ENCODE measurements at regions not wholly inside any gene's neighbourhood (a gene's known extent, or its start where the extent isn't known, plus 50 kb on each side); places are given as distances from the start of the nearest gene placed in this dataset.
"Not testable (repeated sequence)": the region's sequence is repeated elsewhere in the genome, so short reads cannot be mapped to it uniquely, and the experiment has no call there.

- TF ChIP-seq, protein P1, sequence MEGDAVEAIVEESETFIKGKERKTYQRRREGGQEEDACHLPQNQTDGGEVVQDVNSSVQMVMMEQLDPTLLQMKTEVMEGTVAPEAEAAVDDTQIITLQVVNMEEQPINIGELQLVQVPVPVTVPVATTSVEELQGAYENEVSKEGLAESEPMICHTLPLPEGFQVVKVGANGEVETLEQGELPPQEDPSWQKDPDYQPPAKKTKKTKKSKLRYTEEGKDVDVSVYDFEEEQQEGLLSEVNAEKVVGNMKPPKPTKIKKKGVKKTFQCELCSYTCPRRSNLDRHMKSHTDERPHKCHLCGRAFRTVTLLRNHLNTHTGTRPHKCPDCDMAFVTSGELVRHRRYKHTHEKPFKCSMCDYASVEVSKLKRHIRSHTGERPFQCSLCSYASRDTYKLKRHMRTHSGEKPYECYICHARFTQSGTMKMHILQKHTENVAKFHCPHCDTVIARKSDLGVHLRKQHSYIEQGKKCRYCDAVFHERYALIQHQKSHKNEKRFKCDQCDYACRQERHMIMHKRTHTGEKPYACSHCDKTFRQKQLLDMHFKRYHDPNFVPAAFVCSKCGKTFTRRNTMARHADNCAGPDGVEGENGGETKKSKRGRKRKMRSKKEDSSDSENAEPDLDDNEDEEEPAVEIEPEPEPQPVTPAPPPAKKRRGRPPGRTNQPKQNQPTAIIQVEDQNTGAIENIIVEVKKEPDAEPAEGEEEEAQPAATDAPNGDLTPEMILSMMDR (IDR thresholded peaks at IDR 0.05 in 2 of 3, conservative IDR thresholded peaks at IDR 0.05 in 1 of 3; ENCODE audit: control insufficient read depth in 2 of 3, extremely low read depth in 1 of 3, insufficient read depth in 1 of 3, low read depth in 3 of 3, low read length in 3 of 3): not testable (repeated sequence)
- not testable (repeated sequence) for TF ChIP-seq SRF (IDR thresholded peaks at IDR 0.05; ENCODE audit: low read depth in 2 of 2, low read length in 2 of 2); POLR2A (IDR thresholded peaks at IDR 0.05; ENCODE audit: low read depth, low read length); BHLHE40 (IDR thresholded peaks at IDR 0.05; ENCODE audit: borderline replicate concordance in 1 of 2, low read depth in 2 of 2, low read length in 1 of 2); TCF7 (IDR thresholded peaks at IDR 0.05; ENCODE audit: borderline replicate concordance); GABPA (IDR thresholded peaks at IDR 0.05; ENCODE audit: low read depth); POLR2AphosphoS5 (IDR thresholded peaks at IDR 0.05; ENCODE audit: low read length); SIN3A (IDR thresholded peaks at IDR 0.05; ENCODE audit: low read depth, low read length); EP300 (IDR thresholded peaks at IDR 0.05; ENCODE audit: borderline replicate concordance in 1 of 2, control insufficient read depth in 1 of 2, low read depth in 2 of 2, low read length in 2 of 2); RCOR1 (conservative IDR thresholded peaks at IDR 0.05; ENCODE audit: low read depth, low read length); SMC3 (IDR thresholded peaks at IDR 0.05; ENCODE audit: borderline replicate concordance, low read length)
- TF ChIP-seq, protein P2, sequence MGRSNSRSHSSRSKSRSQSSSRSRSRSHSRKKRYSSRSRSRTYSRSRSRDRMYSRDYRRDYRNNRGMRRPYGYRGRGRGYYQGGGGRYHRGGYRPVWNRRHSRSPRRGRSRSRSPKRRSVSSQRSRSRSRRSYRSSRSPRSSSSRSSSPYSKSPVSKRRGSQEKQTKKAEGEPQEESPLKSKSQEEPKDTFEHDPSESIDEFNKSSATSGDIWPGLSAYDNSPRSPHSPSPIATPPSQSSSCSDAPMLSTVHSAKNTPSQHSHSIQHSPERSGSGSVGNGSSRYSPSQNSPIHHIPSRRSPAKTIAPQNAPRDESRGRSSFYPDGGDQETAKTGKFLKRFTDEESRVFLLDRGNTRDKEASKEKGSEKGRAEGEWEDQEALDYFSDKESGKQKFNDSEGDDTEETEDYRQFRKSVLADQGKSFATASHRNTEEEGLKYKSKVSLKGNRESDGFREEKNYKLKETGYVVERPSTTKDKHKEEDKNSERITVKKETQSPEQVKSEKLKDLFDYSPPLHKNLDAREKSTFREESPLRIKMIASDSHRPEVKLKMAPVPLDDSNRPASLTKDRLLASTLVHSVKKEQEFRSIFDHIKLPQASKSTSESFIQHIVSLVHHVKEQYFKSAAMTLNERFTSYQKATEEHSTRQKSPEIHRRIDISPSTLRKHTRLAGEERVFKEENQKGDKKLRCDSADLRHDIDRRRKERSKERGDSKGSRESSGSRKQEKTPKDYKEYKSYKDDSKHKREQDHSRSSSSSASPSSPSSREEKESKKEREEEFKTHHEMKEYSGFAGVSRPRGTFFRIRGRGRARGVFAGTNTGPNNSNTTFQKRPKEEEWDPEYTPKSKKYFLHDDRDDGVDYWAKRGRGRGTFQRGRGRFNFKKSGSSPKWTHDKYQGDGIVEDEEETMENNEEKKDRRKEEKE (IDR thresholded peaks at IDR 0.05): not testable (repeated sequence)
These were observed 55.6 kb upstream of the KIT start for GRCh38 chr4:54602175-54602574.

Measured in GM12878 (cell line).